ENCODE measurements at regions not wholly inside any gene's neighbourhood (a gene's known extent, or its start where the extent isn't known, plus 50 kb on each side); places are given as distances from the start of the nearest gene placed in this dataset.

- TF ChIP-seq CTCF (conservative IDR thresholded peaks at IDR 0.05; ENCODE audit: low read depth in 2 of 2) = no peak
- no peak for TF ChIP-seq POLR2AphosphoS5 (IDR thresholded peaks at IDR 0.05; ENCODE audit: low read depth)
Observed at GRCh38 chr7:116420003-116420402, 79.5 kb upstream of the CAV2 start.

Measured in GM23338 (cell line).